Osteocyte (in vitro differentiated cells): ENCODE measurements at regions not wholly inside any gene's neighbourhood (a gene's known extent, or its start where the extent isn't known, plus 50 kb on each side); places are given as distances from the start of the nearest gene placed in this dataset.
A peak's percentile ranks its signal among the peaks of the same experiment; 100 is the strongest.

Experiments
- DNase-seq: peaks from one replicate; pipeline ENCODE4 v3.0.0; 2021; ENCODE audit warnings: mixed read lengths; ENCODE audit not compliant: unreplicated experiment; ENCODE audit errors: extremely low spot score
- H3K27ac Mint-ChIP-seq: one replicate; pipeline ENCODE4 v1.8.0; 2021; ENCODE audit warnings: mild to moderate bottlenecking, mixed read lengths; ENCODE audit not compliant: unreplicated experiment
- H3K27me3 Mint-ChIP-seq: one replicate; pipeline ENCODE4 v1.8.0; 2021; ENCODE audit warnings: mixed read lengths; ENCODE audit not compliant: unreplicated experiment
- H3K36me3 Mint-ChIP-seq: one replicate; pipeline ENCODE4 v1.8.0; 2021; ENCODE audit warnings: mixed read lengths; ENCODE audit not compliant: unreplicated experiment
- H3K4me1 Mint-ChIP-seq: one replicate; pipeline ENCODE4 v1.8.0; 2021; ENCODE audit warnings: mixed read lengths; ENCODE audit not compliant: unreplicated experiment
- H3K4me3 Mint-ChIP-seq: one replicate; pipeline ENCODE4 v1.8.0; 2021; ENCODE audit warnings: mild to moderate bottlenecking, moderate library complexity, mixed read lengths; ENCODE audit not compliant: unreplicated experiment
- H3K9me3 Mint-ChIP-seq: one replicate; pipeline ENCODE4 v1.8.0; 2021; ENCODE audit warnings: mixed read lengths; ENCODE audit not compliant: unreplicated experiment
- CTCF ChIP-seq: fragments of 200-600 bp; sonication (generic); IDR thresholded peaks from 2 replicates; pipeline ENCODE4 v1.5.0; 2021; ENCODE audit warnings: antibody characterized with exemption, mild to moderate bottlenecking, moderate library complexity

GRCh38 chr5:154111214-154111613 lies 72.4 kb downstream of the MFAP3 start:
- Mint-ChIP-seq H3K27ac (no peak overlapping the region), H3K4me3 (no peak overlapping the region)

GRCh38 chr5:154112255-154112654 lies 73.5 kb downstream of the MFAP3 start:
- Mint-ChIP-seq H3K27ac (no peak overlapping the region), H3K9me3 (no peaks in the 10 kb centered on the region), H3K27me3 (peaks cover 18% of the 10 kb centered on the region), H3K4me1 (peaks cover 8% of the 10 kb centered on the region), H3K4me3 (no peak overlapping the region), H3K36me3 (no peaks in the 10 kb centered on the region)
- no peak for TF ChIP-seq CTCF
- DNase-seq = no peak

More at GRCh38 chr5:154111214-154111613, 72.4 kb downstream of the MFAP3 start:
- H3K27me3 Mint-ChIP-seq = peaks cover 20% of the 10 kb centered on the region
- no peaks in the 10 kb centered on the region for H3K36me3 Mint-ChIP-seq
- no peak for TF ChIP-seq CTCF
- H3K9me3 Mint-ChIP-seq = no peaks in the 10 kb centered on the region
- peaks cover 8% of the 10 kb centered on the region for H3K4me1 Mint-ChIP-seq
- DNase-seq = no peak

- Mint-ChIP-seq H3K36me3 (no peaks in the 10 kb centered on the region), H3K27me3 (peaks cover 13% of the 10 kb centered on the region), H3K9me3 (no peaks in the 10 kb centered on the region), H3K4me1 (peaks cover 13% of the 10 kb centered on the region), H3K4me3 (no peak overlapping the region), H3K27ac (no peak overlapping the region)
- peak; percentile 49 for DNase-seq
- no peak for TF ChIP-seq CTCF
Observed at GRCh38 chr5:154115291-154115690, 75.2 kb upstream of the GALNT10 start.

- peaks cover 13% of the 10 kb centered on the region for H3K27me3 Mint-ChIP-seq
Observed at GRCh38 chr5:154117050-154117449, 73.5 kb upstream of the GALNT10 start.

GRCh38 chr5:154117930-154118329 lies 72.6 kb upstream of the GALNT10 start:
- H3K27me3 Mint-ChIP-seq = peaks cover 14% of the 10 kb centered on the region
- DNase-seq = no peak
- H3K4me1 Mint-ChIP-seq = peaks cover 5% of the 10 kb centered on the region
- no peak overlapping the region for H3K27ac Mint-ChIP-seq
- H3K36me3 Mint-ChIP-seq = no peaks in the 10 kb centered on the region
- TF ChIP-seq CTCF = no peak
- H3K9me3 Mint-ChIP-seq = no peaks in the 10 kb centered on the region
- H3K4me3 Mint-ChIP-seq = no peak overlapping the region

More at GRCh38 chr5:154117050-154117449, 73.5 kb upstream of the GALNT10 start:
- Mint-ChIP-seq H3K36me3 (no peaks in the 10 kb centered on the region), H3K9me3 (no peaks in the 10 kb centered on the region), H3K27ac (no peak overlapping the region), H3K4me1 (peaks cover 5% of the 10 kb centered on the region), H3K4me3 (no peak overlapping the region)
- peak; percentile 51 for DNase-seq
- TF ChIP-seq CTCF = no peak
